Small intestine (tissue), 7 donors: ENCODE measurements at regions not wholly inside any gene's neighbourhood (a gene's known extent, or its start where the extent isn't known, plus 50 kb on each side); places are given as distances from the start of the nearest gene placed in this dataset.
"Not testable (repeated sequence)": the region's sequence is repeated elsewhere in the genome, so short reads cannot be mapped to it uniquely, and the experiment has no call there.

Source experiments
- DNase-seq, 2 donors: peaks; one replicate each; pipeline versions ENCODE4 v3.0.0 to v3.0.0-alpha.2; 2013
- FAIRE-seq: peaks from 2 replicates; lab custom pipeline; 2012; peaks lifted over from hg19 to GRCh38; lab: Jason Lieb, UNC
- H3K27ac ChIP-seq, 3 donors: one replicate each; pipeline ENCODE4 v1.5.1; 2013; ENCODE audit warnings: low read length in 2 of 3, mild to moderate bottlenecking in 2 of 3, control low read depth in 1 of 3, inconsistent platforms in 1 of 3, low read depth in 1 of 3, moderate library complexity in 1 of 3
- H3K27me3 ChIP-seq, 3 donors: one replicate each; pipeline ENCODE4 v1.6.1; 2013; ENCODE audit warnings: low read length in 3 of 3, inconsistent platforms in 1 of 3; ENCODE audit not compliant: control insufficient read depth in 3 of 3, insufficient read depth in 3 of 3
- H3K36me3 ChIP-seq, 3 donors: one replicate each; pipeline ENCODE4 v1.6.1; 2013; ENCODE audit warnings: low read length in 3 of 3, inconsistent platforms in 1 of 3, low read depth in 1 of 3, mild to moderate bottlenecking in 1 of 3, moderate library complexity in 1 of 3; ENCODE audit not compliant: control insufficient read depth in 3 of 3, insufficient read depth in 2 of 3
- H3K4me1 ChIP-seq, 3 donors: one replicate each; pipeline ENCODE4 v1.6.1; 2013; ENCODE audit warnings: low read length in 2 of 3, inconsistent platforms in 1 of 3, low read depth in 1 of 3, mild to moderate bottlenecking in 1 of 3, moderate library complexity in 1 of 3; ENCODE audit not compliant: control insufficient read depth in 3 of 3, insufficient read depth in 2 of 3
- H3K4me3 ChIP-seq, 3 donors: one replicate each; pipeline ENCODE4 v1.5.1; 2013; ENCODE audit warnings: low read length in 3 of 3, control low read depth in 1 of 3, inconsistent platforms in 1 of 3, low read depth in 1 of 3, mild to moderate bottlenecking in 1 of 3, moderate library complexity in 1 of 3
- H3K9me3 ChIP-seq, 2 donors: one replicate each; pipeline ENCODE4 v1.6.1; 2013; ENCODE audit warnings: low read depth in 1 of 2, low read length in 1 of 2; ENCODE audit not compliant: control insufficient read depth in 2 of 2, insufficient read depth in 1 of 2
- WGBS, 3 donors: extraction: QIAGEN DNeasy Blood & Tissue Kit; methylation state at CpG; one replicate each; pipeline ENCODE4 v1.1.7; 2013; 5-methylcytosine and 5-hydroxymethylcytosine counted together
- donor health status: healthy with polysubstance abuse.
- donor health status: control.
- donor health status: control.
- donor health status: Bipolar disorder and iron deficiency.
- donor health status: healthy.

DNA sequence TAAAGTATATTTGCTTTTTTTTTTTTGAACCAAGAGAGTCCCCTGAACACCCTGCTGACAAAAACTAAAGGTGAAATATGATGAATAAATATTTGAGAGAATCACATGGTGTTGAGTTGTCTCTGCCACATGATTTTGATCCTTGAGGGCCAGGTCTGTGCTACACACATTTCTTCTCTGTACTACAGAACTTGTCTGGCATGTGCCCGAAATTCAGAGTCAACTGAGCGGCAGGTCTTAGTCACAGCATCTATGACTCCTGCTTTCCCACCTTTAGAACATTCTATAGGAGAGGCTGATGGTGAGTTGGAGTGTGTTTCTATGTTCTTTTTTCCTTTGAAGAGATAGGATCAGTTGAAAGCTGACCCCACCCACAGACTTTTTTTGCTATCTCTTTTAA is 79.0 kb upstream of the NBPF19 start:
- not testable (repeated sequence) for H3K36me3 ChIP-seq, H3K4me3 ChIP-seq, H3K4me1 ChIP-seq, H3K27me3 ChIP-seq, FAIRE-seq, H3K27ac ChIP-seq, DNase-seq, H3K9me3 ChIP-seq
- 89 to 96% (median 91%) methylated on average over 2 of the region's 2 CpGs for WGBS, 3 donors

DNA sequence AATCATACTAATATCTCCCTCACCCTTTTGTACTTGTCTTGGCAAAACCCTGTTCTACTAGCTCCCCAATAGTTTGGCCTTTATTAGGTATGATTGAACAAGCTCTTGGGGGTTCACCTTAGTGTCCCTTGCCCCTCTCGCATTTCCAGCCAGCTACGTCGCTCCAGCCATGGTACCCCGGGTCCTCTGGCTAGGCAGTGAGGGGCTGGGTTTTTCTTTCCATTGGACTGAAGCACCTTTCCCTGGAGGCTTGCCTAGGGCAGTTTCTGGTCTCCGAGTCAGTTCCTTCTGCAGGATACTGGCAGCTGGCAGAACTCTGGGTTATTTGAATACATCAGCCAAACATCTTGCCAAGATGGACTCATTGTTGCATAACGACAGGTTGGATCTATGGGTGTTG is 76.3 kb upstream of the NBPF19 start:
- H3K27ac ChIP-seq, DNase-seq, H3K4me1 ChIP-seq, H3K4me3 ChIP-seq, H3K36me3 ChIP-seq, FAIRE-seq, H3K9me3 ChIP-seq, H3K27me3 ChIP-seq: not testable (repeated sequence)
- WGBS, 3 donors, result 68 to 76% (median 73%) methylated on average over 6 of the region's 6 CpGs

DNA sequence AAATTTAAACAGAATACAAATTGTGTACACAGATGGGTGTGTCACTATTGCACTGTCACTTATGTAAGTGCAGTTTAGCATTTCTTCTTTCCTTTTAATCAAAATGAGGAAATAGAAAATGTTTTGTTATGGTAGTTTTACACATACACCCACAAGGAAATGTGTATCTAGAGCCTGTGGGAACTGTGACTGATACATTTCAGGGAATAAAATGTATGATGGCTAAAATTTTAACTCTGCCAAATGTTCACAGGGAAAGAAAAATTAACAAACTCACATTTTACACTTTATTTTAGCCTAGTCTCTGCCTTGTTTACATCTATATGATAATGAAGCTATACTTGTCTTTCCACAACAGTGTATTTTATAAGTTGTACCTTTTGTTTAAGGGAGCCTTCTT is 66.4 kb upstream of the NBPF19 start:
- not testable (repeated sequence) for H3K4me3 ChIP-seq, H3K27me3 ChIP-seq, H3K4me1 ChIP-seq, DNase-seq, FAIRE-seq, H3K9me3 ChIP-seq, H3K36me3 ChIP-seq, H3K27ac ChIP-seq

DNA sequence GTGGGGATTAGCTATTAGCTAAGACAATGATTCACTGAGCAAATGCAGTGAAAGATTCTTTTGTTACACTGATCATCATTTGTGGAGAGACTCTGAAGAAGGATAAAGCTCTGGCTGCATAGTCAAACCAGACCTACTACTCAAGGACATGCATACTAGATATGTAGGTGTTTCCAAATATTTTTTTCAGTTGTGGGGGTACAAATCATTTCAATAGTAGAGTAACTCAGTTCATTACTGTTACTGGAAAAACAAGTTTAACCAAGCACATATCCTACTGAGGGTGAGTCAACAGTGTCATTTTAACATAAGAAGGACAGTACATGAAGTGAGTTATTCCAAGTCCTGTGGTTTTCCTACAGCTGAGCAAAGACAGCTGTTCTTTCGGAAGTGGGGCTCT is 59.5 kb upstream of the NBPF19 start:
- no CpG with 5 or more reads among the region's 1 CpG for WGBS, 3 donors
- FAIRE-seq, result not testable (repeated sequence)

GRCh38 chr1:149418782-149419181 is 56.1 kb upstream of the NBPF19 start:
- not testable (repeated sequence) for H3K4me3 ChIP-seq, H3K4me1 ChIP-seq, FAIRE-seq, H3K9me3 ChIP-seq, DNase-seq, H3K27ac ChIP-seq, H3K36me3 ChIP-seq, H3K27me3 ChIP-seq
- 95 to 97% (median 97%) methylated on average over 3 of the region's 3 CpGs for WGBS, 3 donors

More for the DNA sequence above, 59.5 kb upstream of the NBPF19 start:
- H3K4me3 ChIP-seq, H3K36me3 ChIP-seq, H3K27ac ChIP-seq, DNase-seq, H3K27me3 ChIP-seq, H3K4me1 ChIP-seq, H3K9me3 ChIP-seq: not testable (repeated sequence)

DNA sequence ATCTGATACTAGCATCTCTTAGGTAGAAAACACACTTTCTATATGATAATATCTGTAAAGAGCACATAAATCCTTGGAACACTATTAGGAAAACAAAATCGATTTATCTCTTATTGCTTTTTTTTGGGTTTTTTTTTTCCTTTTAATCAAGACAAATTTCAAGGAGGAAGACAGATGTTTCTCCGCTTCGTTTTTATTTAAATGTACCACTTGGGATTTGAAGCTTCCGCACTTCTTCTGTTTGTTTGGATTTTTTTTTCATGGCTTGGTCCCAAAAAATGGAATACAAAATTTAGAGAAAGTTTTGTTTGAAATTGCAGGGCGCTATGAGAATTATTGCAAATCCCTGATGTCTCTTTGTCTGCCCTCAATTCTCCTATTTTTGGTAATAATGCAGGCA is 51.7 kb upstream of the NBPF19 start:
- not testable (repeated sequence) for H3K4me3 ChIP-seq, H3K27ac ChIP-seq, H3K27me3 ChIP-seq, H3K9me3 ChIP-seq, DNase-seq, H3K4me1 ChIP-seq, FAIRE-seq, H3K36me3 ChIP-seq
- WGBS, 3 donors, result 66 to 96% (median 90%) methylated on average over 4 to 5 of the region's 5 CpGs
